HepG2 (cell line): ENCODE measurements at regions not wholly inside any gene's neighbourhood (a gene's known extent, or its start where the extent isn't known, plus 50 kb on each side); places are given as distances from the start of the nearest gene placed in this dataset.

Experiments
- ATAC-seq: fragments of 200-7000 bp; cut with Tn5 transposase; 3 replicates; pipeline ENCODE4 v1.9.1; 2020; ENCODE audit warnings: mild to moderate bottlenecking, moderate library complexity
- BruUV-seq: library from RNA; stranded (reverse); fragments of 400-500 nt; replicated peaks from 2 replicates; lab custom pipeline; 2021; lab: Mats Ljungman, UMichigan
- CTCF ChIA-PET: fragments of 300-600 bp; formaldehyde crosslinking; extraction: SDS; loops from one replicate; lab custom pipeline; 2021; ENCODE audit warnings: low total read pairs, inconsistent platforms, low intra/inter-chr PET ratio; lab: Yijun Ruan, JAX
- POLR2A ChIA-PET: fragments of 350-600 bp; sonication (Branson Sonifier 250); formaldehyde crosslinking; loops from one replicate; lab custom pipeline; 2020; ENCODE audit warnings: antibody characterized with exemption, inconsistent platforms; lab: Yijun Ruan, JAX
- DNase-seq: peaks from one replicate; pipeline ENCODE4 v3.0.0-alpha.2; 2015; ENCODE audit warnings: low spot score
- FAIRE-seq: peaks from 3 replicates; lab custom pipeline; 2011; peaks lifted over from hg19 to GRCh38; lab: Jason Lieb, UNC
- H2AFZ ChIP-seq: one replicate; pipeline ENCODE4 v1.6.1; 2011; ENCODE audit warnings: low read length, inconsistent platforms
- H3K27ac ChIP-seq: fragments of 300-600 bp; 3 replicates; pipeline ENCODE4 v1.8.0; 2011; ENCODE audit warnings: mixed run types, mild to moderate bottlenecking, mixed read lengths, low read length, inconsistent platforms; ENCODE audit not compliant: insufficient read depth; ENCODE audit errors: extremely low read length
- H3K27me3 ChIP-seq, 2 experiments: fragments of 200-600 bp in 1 of 2; 2 replicates in 1 of 2; 3 replicates in 1 of 2; pipeline versions ENCODE4 v1.6.0 to v1.8.0; 2011; ENCODE audit warnings: low read length in 2 of 2, mild to moderate bottlenecking in 2 of 2, moderate library complexity in 2 of 2, inconsistent platforms in 1 of 2; ENCODE audit not compliant: insufficient read depth in 2 of 2, control insufficient read depth in 1 of 2
- H3K36me3 ChIP-seq, 2 experiments: fragments of 200-600 bp in 1 of 2; replicated peaks in 1 of 2; 2 replicates in 1 of 2; 3 replicates in 1 of 2; pipeline versions ENCODE4 v1.5.1 to v1.8.0; 2011; ENCODE audit warnings: low read length in 2 of 2, inconsistent platforms in 1 of 2; ENCODE audit not compliant: insufficient read depth in 2 of 2, control insufficient read depth in 1 of 2
- H3K4me1 ChIP-seq: 2 replicates; pipeline ENCODE4 v1.5.1; 2012; ENCODE audit warnings: low read length, inconsistent platforms; ENCODE audit not compliant: insufficient read depth
- H3K4me2 ChIP-seq: 2 replicates; pipeline ENCODE4 v1.6.0; 2011; ENCODE audit warnings: low read depth, low read length, inconsistent platforms
- H3K4me3 ChIP-seq, 3 experiments: fragments of 200-600 bp in 1 of 3; sonication (generic), shearing (Covaris generic) in 1 of 3; replicated peaks in 1 of 3; 2 replicates each; pipeline ENCODE4 v1.5.1; 2011 to 2016; ENCODE audit warnings: low read length in 3 of 3, inconsistent platforms in 2 of 3, low read depth in 2 of 3, mild to moderate bottlenecking in 2 of 3, control low read depth in 1 of 3, mixed read lengths in 1 of 3; ENCODE audit not compliant: insufficient read depth in 1 of 3
- H3K79me2 ChIP-seq: one replicate; pipeline ENCODE4 v1.6.1; 2011; ENCODE audit warnings: low read length, inconsistent platforms; ENCODE audit not compliant: insufficient read depth
- H3K9ac ChIP-seq: 2 replicates; pipeline ENCODE4 v1.6.0; 2011; ENCODE audit warnings: mild to moderate bottlenecking, low read depth, low read length, inconsistent platforms; ENCODE audit not compliant: insufficient read depth
- H3K9me3 ChIP-seq: 2 replicates; pipeline ENCODE4 v1.5.1; 2012; ENCODE audit warnings: mild to moderate bottlenecking, low read length
- H4K20me1 ChIP-seq: 2 replicates; pipeline ENCODE4 v1.6.0; 2011; ENCODE audit warnings: inconsistent platforms, mild to moderate bottlenecking, low read length, moderate library complexity; ENCODE audit not compliant: insufficient read depth
- AGO2 ChIP-seq: fragments of 200-400 bp; formaldehyde crosslinking; optimal IDR thresholded peaks from 2 replicates; pipeline ENCODE3; 2017; ENCODE audit warnings: mild to moderate bottlenecking, low read depth, low read length, moderate library complexity
- EP300 ChIP-seq, 3 experiments: sonication (generic) in 1 of 3; formaldehyde crosslinking in 1 of 3; IDR thresholded peaks; 2 replicates each; pipeline versions ENCODE4 v1.5.1 to v1.6.1; 2011 to 2020; ENCODE audit warnings: low read depth in 2 of 3, low read length in 2 of 3, borderline replicate concordance in 1 of 3, improper control_type of control experiment in 1 of 3, mild to moderate bottlenecking in 1 of 3, missing genetic modification reagents in 1 of 3, moderate library complexity in 1 of 3
- MTA1 ChIP-seq: sonication (generic); formaldehyde crosslinking; IDR thresholded peaks from 2 replicates; pipeline ENCODE4 v1.4.0; 2020; ENCODE audit warnings: missing genetic modification reagents, mild to moderate bottlenecking, borderline replicate concordance
- MYC ChIP-seq: sonication (generic); formaldehyde crosslinking; IDR thresholded peaks from 2 replicates; pipeline ENCODE4 v1.9.0; 2021; ENCODE audit warnings: missing genetic modification reagents, borderline replicate concordance
- MYNN ChIP-seq: sonication (generic); formaldehyde crosslinking; IDR thresholded peaks from 2 replicates; pipeline ENCODE4 v1.4.0; 2020; ENCODE audit warnings: mild to moderate bottlenecking, low read depth, missing genetic modification reagents
- TAF1 ChIP-seq: sonication (generic); formaldehyde crosslinking; IDR thresholded peaks from 2 replicates; pipeline ENCODE4 v1.4.0; 2020; ENCODE audit warnings: missing genetic modification reagents
- ZNF546 ChIP-seq: sonication (generic); formaldehyde crosslinking; conservative IDR thresholded peaks from 2 replicates; pipeline ENCODE4 v1.8.1; 2023; ENCODE audit warnings: mild to moderate bottlenecking, missing genetic modification reagents
- WGBS: methylation state at CpG from one replicate; pipeline ENCODE4 v1.1.6; 2017; ENCODE audit warnings: low lambda C conversion rate; 5-methylcytosine and 5-hydroxymethylcytosine counted together
- in situ Hi-C: cut with HindIII; loops from 2 replicates; pipeline ENCODE4 v1.10.0; 2017; ENCODE audit warnings: low pct_unique_long_range_greater_than_20kb; ENCODE audit not compliant: extremely low pct_ligation_motif_present
- intact Hi-C: fragments of 100-400 bp; cut with micrococcal nuclease; formaldehyde crosslinking; loops from one replicate; pipeline ENCODE4 v1.10.0; 2022; ENCODE audit not compliant: unreplicated experiment
- TF ChIP-seq, protein P1 (sequence below): sonication (generic); formaldehyde crosslinking; IDR thresholded peaks from 2 replicates; pipeline ENCODE4 v1.8.1; 2023; ENCODE audit warnings: missing genetic modification reagents, inconsistent platforms, borderline replicate concordance
- TF ChIP-seq, protein P2 (sequence below): sonication (generic); formaldehyde crosslinking; IDR thresholded peaks from 2 replicates; pipeline ENCODE4 v1.5.0; 2020; ENCODE audit warnings: mild to moderate bottlenecking, missing genetic modification reagents
- TF ChIP-seq, protein P3 (sequence below): sonication (generic); formaldehyde crosslinking; IDR thresholded peaks from 2 replicates; pipeline ENCODE4 v1.5.0; 2020; ENCODE audit warnings: mild to moderate bottlenecking, missing genetic modification reagents, borderline replicate concordance
- TF ChIP-seq, protein P4 (sequence below): sonication (generic); formaldehyde crosslinking; IDR thresholded peaks from 2 replicates; pipeline ENCODE4 v1.5.0; 2020; ENCODE audit warnings: missing genetic modification reagents

DNA sequence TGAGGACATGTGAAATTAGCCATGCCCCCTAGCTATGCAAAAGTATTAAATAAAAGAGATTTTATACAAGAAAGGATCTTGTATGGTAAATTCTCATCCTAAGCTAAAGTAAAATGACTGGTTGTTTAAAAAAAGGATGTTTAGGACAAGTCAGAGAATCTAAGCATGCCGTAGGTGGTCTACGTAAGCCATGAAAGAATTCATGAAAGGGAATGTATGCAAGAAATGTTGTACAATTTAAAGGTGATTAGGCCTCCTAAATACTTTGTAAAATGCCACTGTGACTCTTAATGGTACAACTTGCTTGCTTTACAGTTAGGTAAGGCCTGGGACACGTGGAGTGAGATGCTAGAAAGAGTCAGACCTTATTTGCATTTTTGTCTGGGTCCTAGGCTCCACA lies 209.0 kb downstream of the EFHB start:
- H3K4me2 ChIP-seq, result no peak overlapping the region
- H3K4me3 ChIP-seq, result no peak overlapping the region
- H4K20me1 ChIP-seq, result no peaks in the 10 kb centered on the region
- no peak overlapping the region for H2AFZ ChIP-seq
- DNase-seq (no peak), ATAC-seq (no peak), FAIRE-seq (no peak)
- no peaks in the 10 kb centered on the region for H3K36me3 ChIP-seq
- H3K27ac ChIP-seq, result no peak overlapping the region
- ChIA-PET CTCF (no interaction called here), POLR2A (no interaction called here)
- in situ Hi-C loops (no loop called here), intact Hi-C loops (no loop called here)
- H3K27me3 ChIP-seq, result no peaks in the 10 kb centered on the region
- no peak overlapping the region for H3K9ac ChIP-seq
- no peaks in the 10 kb centered on the region for H3K4me1 ChIP-seq
- no TSS peak for BruUV-seq
- no peaks in the 10 kb centered on the region for H3K79me2 ChIP-seq
- WGBS, result 3% methylated on average over 3 of the region's 3 CpGs
- peaks cover 83% of the 10 kb centered on the region for H3K9me3 ChIP-seq
- TF ChIP-seq MTA1 (CRISPR knock-in tag) (no peak), EP300 (IDR thresholded peaks at IDR 0.05; ENCODE audit: low read depth in 2 of 2, low read length in 2 of 2) (no peak), EP300 (CRISPR knock-in tag; IDR thresholded peaks at IDR 0.05; ENCODE audit: borderline replicate concordance) (no peak), MYNN (CRISPR knock-in tag) (no peak), ZNF546 (CRISPR knock-in tag) (no peak), MYC (CRISPR knock-in tag) (no peak), AGO2 (no peak), TAF1 (CRISPR knock-in tag) (no peak)
- TF ChIP-seq, protein P1, sequence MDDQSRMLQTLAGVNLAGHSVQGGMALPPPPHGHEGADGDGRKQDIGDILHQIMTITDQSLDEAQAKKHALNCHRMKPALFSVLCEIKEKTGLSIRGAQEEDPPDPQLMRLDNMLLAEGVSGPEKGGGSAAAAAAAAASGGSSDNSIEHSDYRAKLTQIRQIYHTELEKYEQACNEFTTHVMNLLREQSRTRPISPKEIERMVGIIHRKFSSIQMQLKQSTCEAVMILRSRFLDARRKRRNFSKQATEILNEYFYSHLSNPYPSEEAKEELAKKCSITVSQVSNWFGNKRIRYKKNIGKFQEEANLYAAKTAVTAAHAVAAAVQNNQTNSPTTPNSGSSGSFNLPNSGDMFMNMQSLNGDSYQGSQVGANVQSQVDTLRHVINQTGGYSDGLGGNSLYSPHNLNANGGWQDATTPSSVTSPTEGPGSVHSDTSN (CRISPR knock-in tag), result no peak
- TF ChIP-seq, protein P2, sequence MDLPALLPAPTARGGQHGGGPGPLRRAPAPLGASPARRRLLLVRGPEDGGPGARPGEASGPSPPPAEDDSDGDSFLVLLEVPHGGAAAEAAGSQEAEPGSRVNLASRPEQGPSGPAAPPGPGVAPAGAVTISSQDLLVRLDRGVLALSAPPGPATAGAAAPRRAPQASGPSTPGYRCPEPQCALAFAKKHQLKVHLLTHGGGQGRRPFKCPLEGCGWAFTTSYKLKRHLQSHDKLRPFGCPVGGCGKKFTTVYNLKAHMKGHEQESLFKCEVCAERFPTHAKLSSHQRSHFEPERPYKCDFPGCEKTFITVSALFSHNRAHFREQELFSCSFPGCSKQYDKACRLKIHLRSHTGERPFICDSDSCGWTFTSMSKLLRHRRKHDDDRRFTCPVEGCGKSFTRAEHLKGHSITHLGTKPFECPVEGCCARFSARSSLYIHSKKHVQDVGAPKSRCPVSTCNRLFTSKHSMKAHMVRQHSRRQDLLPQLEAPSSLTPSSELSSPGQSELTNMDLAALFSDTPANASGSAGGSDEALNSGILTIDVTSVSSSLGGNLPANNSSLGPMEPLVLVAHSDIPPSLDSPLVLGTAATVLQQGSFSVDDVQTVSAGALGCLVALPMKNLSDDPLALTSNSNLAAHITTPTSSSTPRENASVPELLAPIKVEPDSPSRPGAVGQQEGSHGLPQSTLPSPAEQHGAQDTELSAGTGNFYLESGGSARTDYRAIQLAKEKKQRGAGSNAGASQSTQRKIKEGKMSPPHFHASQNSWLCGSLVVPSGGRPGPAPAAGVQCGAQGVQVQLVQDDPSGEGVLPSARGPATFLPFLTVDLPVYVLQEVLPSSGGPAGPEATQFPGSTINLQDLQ (CRISPR knock-in tag), result no peak
- TF ChIP-seq, protein P3, sequence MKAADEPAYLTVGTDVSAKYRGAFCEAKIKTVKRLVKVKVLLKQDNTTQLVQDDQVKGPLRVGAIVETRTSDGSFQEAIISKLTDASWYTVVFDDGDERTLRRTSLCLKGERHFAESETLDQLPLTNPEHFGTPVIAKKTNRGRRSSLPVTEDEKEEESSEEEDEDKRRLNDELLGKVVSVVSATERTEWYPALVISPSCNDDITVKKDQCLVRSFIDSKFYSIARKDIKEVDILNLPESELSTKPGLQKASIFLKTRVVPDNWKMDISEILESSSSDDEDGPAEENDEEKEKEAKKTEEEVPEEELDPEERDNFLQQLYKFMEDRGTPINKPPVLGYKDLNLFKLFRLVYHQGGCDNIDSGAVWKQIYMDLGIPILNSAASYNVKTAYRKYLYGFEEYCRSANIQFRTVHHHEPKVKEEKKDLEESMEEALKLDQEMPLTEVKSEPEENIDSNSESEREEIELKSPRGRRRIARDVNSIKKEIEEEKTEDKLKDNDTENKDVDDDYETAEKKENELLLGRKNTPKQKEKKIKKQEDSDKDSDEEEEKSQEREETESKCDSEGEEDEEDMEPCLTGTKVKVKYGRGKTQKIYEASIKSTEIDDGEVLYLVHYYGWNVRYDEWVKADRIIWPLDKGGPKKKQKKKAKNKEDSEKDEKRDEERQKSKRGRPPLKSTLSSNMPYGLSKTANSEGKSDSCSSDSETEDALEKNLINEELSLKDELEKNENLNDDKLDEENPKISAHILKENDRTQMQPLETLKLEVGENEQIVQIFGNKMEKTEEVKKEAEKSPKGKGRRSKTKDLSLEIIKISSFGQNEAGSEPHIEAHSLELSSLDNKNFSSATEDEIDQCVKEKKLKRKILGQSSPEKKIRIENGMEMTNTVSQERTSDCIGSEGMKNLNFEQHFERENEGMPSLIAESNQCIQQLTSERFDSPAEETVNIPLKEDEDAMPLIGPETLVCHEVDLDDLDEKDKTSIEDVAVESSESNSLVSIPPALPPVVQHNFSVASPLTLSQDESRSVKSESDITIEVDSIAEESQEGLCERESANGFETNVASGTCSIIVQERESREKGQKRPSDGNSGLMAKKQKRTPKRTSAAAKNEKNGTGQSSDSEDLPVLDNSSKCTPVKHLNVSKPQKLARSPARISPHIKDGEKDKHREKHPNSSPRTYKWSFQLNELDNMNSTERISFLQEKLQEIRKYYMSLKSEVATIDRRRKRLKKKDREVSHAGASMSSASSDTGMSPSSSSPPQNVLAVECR (CRISPR knock-in tag), result no peak
- TF ChIP-seq, protein P4, sequence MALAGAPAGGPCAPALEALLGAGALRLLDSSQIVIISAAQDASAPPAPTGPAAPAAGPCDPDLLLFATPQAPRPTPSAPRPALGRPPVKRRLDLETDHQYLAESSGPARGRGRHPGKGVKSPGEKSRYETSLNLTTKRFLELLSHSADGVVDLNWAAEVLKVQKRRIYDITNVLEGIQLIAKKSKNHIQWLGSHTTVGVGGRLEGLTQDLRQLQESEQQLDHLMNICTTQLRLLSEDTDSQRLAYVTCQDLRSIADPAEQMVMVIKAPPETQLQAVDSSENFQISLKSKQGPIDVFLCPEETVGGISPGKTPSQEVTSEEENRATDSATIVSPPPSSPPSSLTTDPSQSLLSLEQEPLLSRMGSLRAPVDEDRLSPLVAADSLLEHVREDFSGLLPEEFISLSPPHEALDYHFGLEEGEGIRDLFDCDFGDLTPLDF (CRISPR knock-in tag), result no peak
